PC-3 (cell line): ENCODE measurements at regions not wholly inside any gene's neighbourhood (a gene's known extent, or its start where the extent isn't known, plus 50 kb on each side); places are given as distances from the start of the nearest gene placed in this dataset.

Experiments
- ATAC-seq: fragments of 200-7000 bp; cut with Tn5 transposase; 2 replicates; pipeline ENCODE4 v1.9.1; 2020; ENCODE audit warnings: mild to moderate bottlenecking, moderate library complexity
- BruUV-seq: library from RNA; stranded (reverse); fragments of 400-500 nt; replicated peaks from 2 replicates; lab custom pipeline; 2021; lab: Mats Ljungman, UMichigan
- CTCF ChIA-PET: fragments of 300-600 bp; sonication (Branson Sonifier 250); formaldehyde crosslinking; loops from one replicate; lab custom pipeline; 2022; ENCODE audit warnings: antibody characterized with exemption; lab: Charles Lee
- POLR2A ChIA-PET: fragments of 300-600 bp; sonication (Branson Sonifier 250); formaldehyde crosslinking; loops from one replicate; lab custom pipeline; 2022; ENCODE audit warnings: antibody characterized with exemption; ENCODE audit not compliant: unreplicated experiment; lab: Charles Lee
- DNase-seq: peaks from one replicate; pipeline ENCODE4 v3.0.0-alpha.2; 2015
- H2AFZ ChIP-seq: fragments of 300-600 bp; sonication (generic); 2 replicates; pipeline ENCODE4 v1.6.0; 2016; ENCODE audit warnings: antibody characterized with exemption, low read length
- H3F3A ChIP-seq: fragments of 300-600 bp; sonication (generic); one replicate; pipeline ENCODE4 v1.6.0; 2017; ENCODE audit warnings: antibody characterized with exemption, low read length, control low read depth, mild to moderate bottlenecking; ENCODE audit not compliant: unreplicated experiment
- H3K27ac ChIP-seq: fragments of 300-600 bp; sonication (generic); 2 replicates; pipeline ENCODE4 v1.5.1; 2016; ENCODE audit warnings: mild to moderate bottlenecking, low read length
- H3K27me3 ChIP-seq: fragments of 300-600 bp; sonication (generic); 2 replicates; pipeline ENCODE4 v1.6.1; 2016; ENCODE audit warnings: low read length, mixed read lengths
- H3K36me3 ChIP-seq: fragments of 300-600 bp; sonication (generic); 2 replicates; pipeline ENCODE4 v1.6.1; 2016; ENCODE audit warnings: low read depth, mixed run types, low read length, mixed read lengths
- H3K4me1 ChIP-seq: fragments of 300-600 bp; sonication (generic); 2 replicates; pipeline ENCODE4 v1.5.1; 2016; ENCODE audit warnings: low read length; ENCODE audit not compliant: insufficient read depth
- H3K4me2 ChIP-seq: fragments of 300-600 bp; sonication (generic); 2 replicates; pipeline ENCODE4 v1.6.0; 2016; ENCODE audit warnings: low read length
- H3K4me3 ChIP-seq: fragments of 300-600 bp; sonication (generic); 2 replicates; pipeline ENCODE4 v1.5.1; 2016; ENCODE audit warnings: mild to moderate bottlenecking, low read length, mixed read lengths
- H3K79me2 ChIP-seq: fragments of 300-600 bp; sonication (generic); 2 replicates; pipeline ENCODE4 v1.6.1; 2017; ENCODE audit warnings: low read length, mixed read lengths
- H3K9ac ChIP-seq: fragments of 300-600 bp; sonication (generic); 2 replicates; pipeline ENCODE4 v1.6.0; 2016; ENCODE audit warnings: mild to moderate bottlenecking, low read length
- H3K9me2 ChIP-seq: fragments of 300-600 bp; sonication (generic); replicated peaks from 2 replicates; pipeline ENCODE4 v1.6.1; 2016; ENCODE audit warnings: mixed run types, low read length, mixed read lengths
- H3K9me3 ChIP-seq: fragments of 300-600 bp; sonication (generic); 2 replicates; pipeline ENCODE4 v1.6.1; 2016; ENCODE audit warnings: low read length, mixed read lengths
- H4K20me1 ChIP-seq: fragments of 300-600 bp; sonication (generic); 2 replicates; pipeline ENCODE4 v1.6.1; 2016; ENCODE audit warnings: low read length, mixed read lengths
- EZH2 ChIP-seq: fragments of 300-600 bp; sonication (generic); IDR thresholded peaks from one replicate; pipeline ENCODE4 v1.6.1; 2017; ENCODE audit warnings: antibody characterized with exemption, mild to moderate bottlenecking, low read length; ENCODE audit not compliant: unreplicated experiment
- EZH2phosphoT487 ChIP-seq: fragments of 300-600 bp; sonication (generic); IDR thresholded peaks from 2 replicates; pipeline ENCODE4 v1.6.1; 2018; ENCODE audit warnings: mild to moderate bottlenecking, antibody characterized with exemption, low read length, borderline replicate concordance
- intact Hi-C: fragments of 100-400 bp; cut with micrococcal nuclease; formaldehyde crosslinking; loops from 2 replicates; pipeline ENCODE4 v1.9.0; 2023
- TF ChIP-seq, protein P1 (sequence below): fragments of 300-600 bp; sonication (generic); conservative IDR thresholded peaks from 2 replicates; pipeline ENCODE4 v1.5.1; 2017; ENCODE audit warnings: antibody characterized with exemption, low read depth, mild to moderate bottlenecking, low read length

DNA sequence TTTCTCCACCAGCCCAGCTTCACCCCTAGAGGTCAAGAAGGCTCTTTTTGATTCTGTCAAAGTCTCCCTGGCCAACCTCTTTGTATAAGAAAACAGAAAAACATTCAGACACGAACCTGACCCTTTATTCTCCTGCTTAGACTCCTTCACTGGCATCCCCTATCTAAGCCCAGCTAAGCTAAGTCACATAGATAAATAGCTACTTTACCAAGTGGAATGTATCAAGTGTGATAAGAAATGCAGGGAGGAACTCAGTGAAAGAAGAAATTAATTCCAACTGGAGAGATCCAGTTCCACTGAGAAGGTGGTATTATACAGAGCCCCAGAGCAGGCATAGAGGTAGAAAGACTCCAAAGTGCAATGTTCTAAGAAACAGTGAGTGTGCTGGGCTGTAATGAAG is 489.5 kb downstream of the TNS1 start:
- Histone ChIP-seq H3K9me2 (no peaks in the 10 kb centered on the region), H3K4me3 (no peak overlapping the region), H3K9ac (no peak overlapping the region), H3K4me2 (no peak overlapping the region), H3K27me3 (no peaks in the 10 kb centered on the region), H2AFZ (no peak overlapping the region), H3K36me3 (no peaks in the 10 kb centered on the region), H3F3A (no peaks in the 10 kb centered on the region), H4K20me1 (no peaks in the 10 kb centered on the region), H3K4me1 (peaks cover 11% of the 10 kb centered on the region), H3K27ac (no peak overlapping the region), H3K79me2 (no peaks in the 10 kb centered on the region), H3K9me3 (no peaks in the 10 kb centered on the region)
- TF ChIP-seq EZH2phosphoT487 (no peak), EZH2 (no peak)
- TF ChIP-seq, protein P1, sequence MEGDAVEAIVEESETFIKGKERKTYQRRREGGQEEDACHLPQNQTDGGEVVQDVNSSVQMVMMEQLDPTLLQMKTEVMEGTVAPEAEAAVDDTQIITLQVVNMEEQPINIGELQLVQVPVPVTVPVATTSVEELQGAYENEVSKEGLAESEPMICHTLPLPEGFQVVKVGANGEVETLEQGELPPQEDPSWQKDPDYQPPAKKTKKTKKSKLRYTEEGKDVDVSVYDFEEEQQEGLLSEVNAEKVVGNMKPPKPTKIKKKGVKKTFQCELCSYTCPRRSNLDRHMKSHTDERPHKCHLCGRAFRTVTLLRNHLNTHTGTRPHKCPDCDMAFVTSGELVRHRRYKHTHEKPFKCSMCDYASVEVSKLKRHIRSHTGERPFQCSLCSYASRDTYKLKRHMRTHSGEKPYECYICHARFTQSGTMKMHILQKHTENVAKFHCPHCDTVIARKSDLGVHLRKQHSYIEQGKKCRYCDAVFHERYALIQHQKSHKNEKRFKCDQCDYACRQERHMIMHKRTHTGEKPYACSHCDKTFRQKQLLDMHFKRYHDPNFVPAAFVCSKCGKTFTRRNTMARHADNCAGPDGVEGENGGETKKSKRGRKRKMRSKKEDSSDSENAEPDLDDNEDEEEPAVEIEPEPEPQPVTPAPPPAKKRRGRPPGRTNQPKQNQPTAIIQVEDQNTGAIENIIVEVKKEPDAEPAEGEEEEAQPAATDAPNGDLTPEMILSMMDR, result no peak
- POLR2A ChIA-PET, result no interaction called here
- DNase-seq, result no peak
- CTCF ChIA-PET, result no interaction called here
- no peak for ATAC-seq
- BruUV-seq, result no TSS peak
- intact Hi-C loops, result loop anchor here (5.0 kb wide), 1 partner anchor 351 kb away; no protein-coding TSS in a partner anchor

DNA sequence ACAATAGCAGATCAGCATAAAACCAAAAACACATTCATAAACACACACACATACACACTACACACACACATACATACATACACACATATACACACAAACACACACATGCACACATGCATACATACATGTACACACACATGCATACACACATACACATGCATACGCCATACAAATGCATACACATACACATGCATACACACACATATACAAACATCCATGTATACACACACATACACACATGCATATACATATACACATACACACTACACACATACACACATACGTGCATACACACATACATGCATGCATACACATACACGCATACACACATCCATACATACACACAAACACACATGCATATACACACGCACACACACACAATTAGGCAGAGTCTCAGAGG is 490.1 kb downstream of the TNS1 start:
- H3K9me2 ChIP-seq, result no peaks in the 10 kb centered on the region
- no peak overlapping the region for H2AFZ ChIP-seq
- no peaks in the 10 kb centered on the region for H3K36me3 ChIP-seq
- H3K9ac ChIP-seq, result no peak overlapping the region
- no peak overlapping the region for H3K27ac ChIP-seq
- no peaks in the 10 kb centered on the region for H3K79me2 ChIP-seq
- no peaks in the 10 kb centered on the region for H3F3A ChIP-seq
- no peaks in the 10 kb centered on the region for H3K9me3 ChIP-seq
- H3K27me3 ChIP-seq, result no peaks in the 10 kb centered on the region
- peaks cover 11% of the 10 kb centered on the region for H3K4me1 ChIP-seq
- H4K20me1 ChIP-seq, result no peaks in the 10 kb centered on the region
- intact Hi-C loops, result loop anchor here (5.0 kb wide), 1 partner anchor 350 kb away; no protein-coding TSS in a partner anchor
- CTCF ChIA-PET, result no interaction called here
- no peak for DNase-seq
- H3K4me3 ChIP-seq, result no peak overlapping the region
- no TSS peak for BruUV-seq
- POLR2A ChIA-PET, result no interaction called here
- H3K4me2 ChIP-seq, result no peak overlapping the region
- TF ChIP-seq EZH2phosphoT487, result no peak
- TF ChIP-seq, protein P1, result no peak
- TF ChIP-seq EZH2, result no peak
- no peak for ATAC-seq

DNA sequence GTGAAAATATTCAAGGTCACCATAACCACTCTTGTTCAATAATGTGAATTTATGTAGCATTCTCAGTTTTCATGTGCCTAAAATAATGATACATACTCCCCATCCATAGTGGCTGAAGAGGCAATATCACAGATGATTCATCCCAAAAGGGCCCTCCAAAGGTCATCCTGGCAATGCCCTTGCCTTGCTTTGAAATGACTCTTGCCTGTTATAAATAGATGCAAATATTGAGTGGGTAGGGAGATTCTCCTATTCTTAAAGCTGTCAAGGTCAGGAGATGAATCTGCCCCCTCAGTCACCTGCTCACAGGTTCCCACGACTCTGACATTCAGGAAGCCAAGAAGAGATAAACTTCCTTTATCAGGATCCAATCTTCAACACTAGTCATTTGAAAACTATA is 490.5 kb downstream of the TNS1 start:
- no TSS peak for BruUV-seq
- H3K4me3 ChIP-seq, result no peak overlapping the region
- CTCF ChIA-PET, result no interaction called here
- H3K27ac ChIP-seq, result no peak overlapping the region
- no peak overlapping the region for H3K4me2 ChIP-seq
- intact Hi-C loops, result loop anchor here (5.0 kb wide), 1 partner anchor 350 kb away; no protein-coding TSS in a partner anchor
- H4K20me1 ChIP-seq, result no peaks in the 10 kb centered on the region
- H3F3A ChIP-seq, result no peaks in the 10 kb centered on the region
- H2AFZ ChIP-seq, result no peak overlapping the region
- no peaks in the 10 kb centered on the region for H3K79me2 ChIP-seq
- POLR2A ChIA-PET, result no interaction called here
- H3K9ac ChIP-seq, result no peak overlapping the region
- no peak for ATAC-seq
- no peaks in the 10 kb centered on the region for H3K9me2 ChIP-seq
- no peak for TF ChIP-seq EZH2
- TF ChIP-seq EZH2phosphoT487, result no peak
- TF ChIP-seq, protein P1, result no peak
- no peaks in the 10 kb centered on the region for H3K9me3 ChIP-seq
- H3K27me3 ChIP-seq, result no peaks in the 10 kb centered on the region
- H3K4me1 ChIP-seq, result peaks cover 11% of the 10 kb centered on the region
- DNase-seq, result no peak
- H3K36me3 ChIP-seq, result no peaks in the 10 kb centered on the region
